GM23338 (cell line): ENCODE measurements at regions not wholly inside any gene's neighbourhood (a gene's known extent, or its start where the extent isn't known, plus 50 kb on each side); places are given as distances from the start of the nearest gene placed in this dataset.

Experiments
- CREB1 ChIP-seq: fragments of 250-450 bp; sonication (Bioruptor Pico); IDR thresholded peaks from 2 replicates; pipeline ENCODE4 v1.5.0; 2020; ENCODE audit warnings: low read depth, mild to moderate bottlenecking, moderate library complexity
- ETS1 ChIP-seq: IDR thresholded peaks from 2 replicates; pipeline ENCODE4 v1.6.1; 2016; ENCODE audit warnings: antibody characterized with exemption
- EZH2 ChIP-seq: fragments of 200-600 bp; sonication (generic); IDR thresholded peaks from one replicate; pipeline ENCODE4 v1.8.0; 2017; ENCODE audit warnings: antibody characterized with exemption, mild to moderate bottlenecking, low read depth; ENCODE audit not compliant: unreplicated experiment
- EZH2phosphoT487 ChIP-seq: fragments of 200-600 bp; sonication (generic); IDR thresholded peaks from one replicate; pipeline ENCODE4 v1.8.1; 2018; ENCODE audit warnings: antibody characterized with exemption; ENCODE audit not compliant: unreplicated experiment
- JUNB ChIP-seq: IDR thresholded peaks from one replicate; pipeline ENCODE4 v1.6.1; 2016; ENCODE audit warnings: antibody characterized with exemption; ENCODE audit not compliant: unreplicated experiment
- NANOG ChIP-seq: IDR thresholded peaks from 2 replicates; pipeline ENCODE4 v1.6.1; 2016; ENCODE audit warnings: antibody characterized with exemption, borderline replicate concordance
- POLR2AphosphoS5 ChIP-seq: IDR thresholded peaks from 2 replicates; pipeline ENCODE4 v1.6.1; 2016; ENCODE audit warnings: antibody characterized with exemption, low read depth
- STAT1 ChIP-seq: IDR thresholded peaks from one replicate; pipeline ENCODE4 v1.6.1; 2016; ENCODE audit warnings: antibody characterized with exemption; ENCODE audit not compliant: unreplicated experiment
- ZNF114 ChIP-seq: fragments of 250-450 bp; sonication (Bioruptor Pico); IDR thresholded peaks from 2 replicates; pipeline ENCODE4 v1.5.0; 2020; ENCODE audit warnings: mild to moderate bottlenecking, moderate library complexity
- ZNF331 ChIP-seq: fragments of 250-450 bp; sonication (Bioruptor Pico); IDR thresholded peaks from 2 replicates; pipeline ENCODE4 v1.5.0; 2020; ENCODE audit warnings: low read depth, mild to moderate bottlenecking, moderate library complexity
- TF ChIP-seq, protein P1 (sequence below): IDR thresholded peaks from one replicate; pipeline ENCODE4 v1.6.1; 2018; ENCODE audit warnings: antibody characterized with exemption; ENCODE audit not compliant: unreplicated experiment
- TF ChIP-seq, protein P2 (sequence below), 2 experiments: fragments of 200-600 bp in 1 of 2; sonication (generic) in 1 of 2; conservative IDR thresholded peaks; 2 replicates each; pipeline versions ENCODE4 v1.5.1 to v1.6.1; 2016 to 2017; ENCODE audit warnings: antibody characterized with exemption in 2 of 2, low read depth in 2 of 2, mild to moderate bottlenecking in 2 of 2, moderate library complexity in 1 of 2
- TF ChIP-seq, protein P3 (sequence below): fragments of 250-450 bp; sonication (Bioruptor Pico); IDR thresholded peaks from 2 replicates; pipeline ENCODE4 v1.5.0; 2020; ENCODE audit warnings: mild to moderate bottlenecking, moderate library complexity

- TF ChIP-seq, protein P1, sequence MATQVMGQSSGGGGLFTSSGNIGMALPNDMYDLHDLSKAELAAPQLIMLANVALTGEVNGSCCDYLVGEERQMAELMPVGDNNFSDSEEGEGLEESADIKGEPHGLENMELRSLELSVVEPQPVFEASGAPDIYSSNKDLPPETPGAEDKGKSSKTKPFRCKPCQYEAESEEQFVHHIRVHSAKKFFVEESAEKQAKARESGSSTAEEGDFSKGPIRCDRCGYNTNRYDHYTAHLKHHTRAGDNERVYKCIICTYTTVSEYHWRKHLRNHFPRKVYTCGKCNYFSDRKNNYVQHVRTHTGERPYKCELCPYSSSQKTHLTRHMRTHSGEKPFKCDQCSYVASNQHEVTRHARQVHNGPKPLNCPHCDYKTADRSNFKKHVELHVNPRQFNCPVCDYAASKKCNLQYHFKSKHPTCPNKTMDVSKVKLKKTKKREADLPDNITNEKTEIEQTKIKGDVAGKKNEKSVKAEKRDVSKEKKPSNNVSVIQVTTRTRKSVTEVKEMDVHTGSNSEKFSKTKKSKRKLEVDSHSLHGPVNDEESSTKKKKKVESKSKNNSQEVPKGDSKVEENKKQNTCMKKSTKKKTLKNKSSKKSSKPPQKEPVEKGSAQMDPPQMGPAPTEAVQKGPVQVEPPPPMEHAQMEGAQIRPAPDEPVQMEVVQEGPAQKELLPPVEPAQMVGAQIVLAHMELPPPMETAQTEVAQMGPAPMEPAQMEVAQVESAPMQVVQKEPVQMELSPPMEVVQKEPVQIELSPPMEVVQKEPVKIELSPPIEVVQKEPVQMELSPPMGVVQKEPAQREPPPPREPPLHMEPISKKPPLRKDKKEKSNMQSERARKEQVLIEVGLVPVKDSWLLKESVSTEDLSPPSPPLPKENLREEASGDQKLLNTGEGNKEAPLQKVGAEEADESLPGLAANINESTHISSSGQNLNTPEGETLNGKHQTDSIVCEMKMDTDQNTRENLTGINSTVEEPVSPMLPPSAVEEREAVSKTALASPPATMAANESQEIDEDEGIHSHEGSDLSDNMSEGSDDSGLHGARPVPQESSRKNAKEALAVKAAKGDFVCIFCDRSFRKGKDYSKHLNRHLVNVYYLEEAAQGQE = no peak
- TF ChIP-seq EZH2 (no peak), EZH2phosphoT487 (no peak), POLR2AphosphoS5 (no peak), CREB1 (CRISPR knock-in tag) (no peak), NANOG (no peak), ZNF114 (no peak), JUNB (no peak), ETS1 (no peak), ZNF331 (CRISPR knock-in tag) (no peak), STAT1 (no peak)
- TF ChIP-seq, protein P2, sequence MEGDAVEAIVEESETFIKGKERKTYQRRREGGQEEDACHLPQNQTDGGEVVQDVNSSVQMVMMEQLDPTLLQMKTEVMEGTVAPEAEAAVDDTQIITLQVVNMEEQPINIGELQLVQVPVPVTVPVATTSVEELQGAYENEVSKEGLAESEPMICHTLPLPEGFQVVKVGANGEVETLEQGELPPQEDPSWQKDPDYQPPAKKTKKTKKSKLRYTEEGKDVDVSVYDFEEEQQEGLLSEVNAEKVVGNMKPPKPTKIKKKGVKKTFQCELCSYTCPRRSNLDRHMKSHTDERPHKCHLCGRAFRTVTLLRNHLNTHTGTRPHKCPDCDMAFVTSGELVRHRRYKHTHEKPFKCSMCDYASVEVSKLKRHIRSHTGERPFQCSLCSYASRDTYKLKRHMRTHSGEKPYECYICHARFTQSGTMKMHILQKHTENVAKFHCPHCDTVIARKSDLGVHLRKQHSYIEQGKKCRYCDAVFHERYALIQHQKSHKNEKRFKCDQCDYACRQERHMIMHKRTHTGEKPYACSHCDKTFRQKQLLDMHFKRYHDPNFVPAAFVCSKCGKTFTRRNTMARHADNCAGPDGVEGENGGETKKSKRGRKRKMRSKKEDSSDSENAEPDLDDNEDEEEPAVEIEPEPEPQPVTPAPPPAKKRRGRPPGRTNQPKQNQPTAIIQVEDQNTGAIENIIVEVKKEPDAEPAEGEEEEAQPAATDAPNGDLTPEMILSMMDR (conservative IDR thresholded peaks at IDR 0.05; ENCODE audit: low read depth in 2 of 2) = no peak
- TF ChIP-seq, protein P3, sequence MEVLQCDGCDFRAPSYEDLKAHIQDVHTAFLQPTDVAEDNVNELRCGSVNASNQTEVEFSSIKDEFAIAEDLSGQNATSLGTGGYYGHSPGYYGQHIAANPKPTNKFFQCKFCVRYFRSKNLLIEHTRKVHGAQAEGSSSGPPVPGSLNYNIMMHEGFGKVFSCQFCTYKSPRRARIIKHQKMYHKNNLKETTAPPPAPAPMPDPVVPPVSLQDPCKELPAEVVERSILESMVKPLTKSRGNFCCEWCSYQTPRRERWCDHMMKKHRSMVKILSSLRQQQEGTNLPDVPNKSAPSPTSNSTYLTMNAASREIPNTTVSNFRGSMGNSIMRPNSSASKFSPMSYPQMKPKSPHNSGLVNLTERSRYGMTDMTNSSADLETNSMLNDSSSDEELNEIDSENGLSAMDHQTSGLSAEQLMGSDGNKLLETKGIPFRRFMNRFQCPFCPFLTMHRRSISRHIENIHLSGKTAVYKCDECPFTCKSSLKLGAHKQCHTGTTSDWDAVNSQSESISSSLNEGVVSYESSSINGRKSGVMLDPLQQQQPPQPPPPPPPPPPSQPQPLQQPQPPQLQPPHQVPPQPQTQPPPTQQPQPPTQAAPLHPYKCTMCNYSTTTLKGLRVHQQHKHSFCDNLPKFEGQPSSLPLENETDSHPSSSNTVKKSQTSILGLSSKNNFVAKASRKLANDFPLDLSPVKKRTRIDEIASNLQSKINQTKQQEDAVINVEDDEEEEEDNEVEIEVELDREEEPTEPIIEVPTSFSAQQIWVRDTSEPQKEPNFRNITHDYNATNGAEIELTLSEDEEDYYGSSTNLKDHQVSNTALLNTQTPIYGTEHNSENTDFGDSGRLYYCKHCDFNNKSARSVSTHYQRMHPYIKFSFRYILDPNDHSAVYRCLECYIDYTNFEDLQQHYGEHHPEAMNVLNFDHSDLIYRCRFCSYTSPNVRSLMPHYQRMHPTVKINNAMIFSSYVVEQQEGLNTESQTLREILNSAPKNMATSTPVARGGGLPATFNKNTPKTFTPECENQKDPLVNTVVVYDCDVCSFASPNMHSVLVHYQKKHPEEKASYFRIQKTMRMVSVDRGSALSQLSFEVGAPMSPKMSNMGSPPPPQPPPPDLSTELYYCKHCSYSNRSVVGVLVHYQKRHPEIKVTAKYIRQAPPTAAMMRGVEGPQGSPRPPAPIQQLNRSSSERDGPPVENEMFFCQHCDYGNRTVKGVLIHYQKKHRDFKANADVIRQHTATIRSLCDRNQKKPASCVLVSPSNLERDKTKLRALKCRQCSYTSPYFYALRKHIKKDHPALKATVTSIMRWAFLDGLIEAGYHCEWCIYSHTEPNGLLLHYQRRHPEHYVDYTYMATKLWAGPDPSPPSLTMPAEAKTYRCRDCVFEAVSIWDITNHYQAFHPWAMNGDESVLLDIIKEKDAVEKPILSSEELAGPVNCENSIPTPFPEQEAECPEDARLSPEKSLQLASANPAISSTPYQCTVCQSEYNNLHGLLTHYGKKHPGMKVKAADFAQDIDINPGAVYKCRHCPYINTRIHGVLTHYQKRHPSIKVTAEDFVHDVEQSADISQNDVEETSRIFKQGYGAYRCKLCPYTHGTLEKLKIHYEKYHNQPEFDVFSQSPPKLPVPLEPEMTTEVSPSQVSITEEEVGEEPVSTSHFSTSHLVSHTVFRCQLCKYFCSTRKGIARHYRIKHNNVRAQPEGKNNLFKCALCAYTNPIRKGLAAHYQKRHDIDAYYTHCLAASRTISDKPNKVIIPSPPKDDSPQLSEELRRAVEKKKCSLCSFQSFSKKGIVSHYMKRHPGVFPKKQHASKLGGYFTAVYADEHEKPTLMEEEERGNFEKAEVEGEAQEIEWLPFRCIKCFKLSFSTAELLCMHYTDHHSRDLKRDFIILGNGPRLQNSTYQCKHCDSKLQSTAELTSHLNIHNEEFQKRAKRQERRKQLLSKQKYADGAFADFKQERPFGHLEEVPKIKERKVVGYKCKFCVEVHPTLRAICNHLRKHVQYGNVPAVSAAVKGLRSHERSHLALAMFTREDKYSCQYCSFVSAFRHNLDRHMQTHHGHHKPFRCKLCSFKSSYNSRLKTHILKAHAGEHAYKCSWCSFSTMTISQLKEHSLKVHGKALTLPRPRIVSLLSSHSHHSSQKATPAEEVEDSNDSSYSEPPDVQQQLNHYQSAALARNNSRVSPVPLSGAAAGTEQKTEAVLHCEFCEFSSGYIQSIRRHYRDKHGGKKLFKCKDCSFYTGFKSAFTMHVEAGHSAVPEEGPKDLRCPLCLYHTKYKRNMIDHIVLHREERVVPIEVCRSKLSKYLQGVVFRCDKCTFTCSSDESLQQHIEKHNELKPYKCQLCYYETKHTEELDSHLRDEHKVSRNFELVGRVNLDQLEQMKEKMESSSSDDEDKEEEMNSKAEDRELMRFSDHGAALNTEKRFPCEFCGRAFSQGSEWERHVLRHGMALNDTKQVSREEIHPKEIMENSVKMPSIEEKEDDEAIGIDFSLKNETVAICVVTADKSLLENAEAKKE = no peak
These were observed 385.6 kb downstream of the IRS2 start for GRCh38 chr13:109400624-109401257.
